ENCODE measurements at regions not wholly inside any gene's neighbourhood (a gene's known extent, or its start where the extent isn't known, plus 50 kb on each side); places are given as distances from the start of the nearest gene placed in this dataset.

DNA sequence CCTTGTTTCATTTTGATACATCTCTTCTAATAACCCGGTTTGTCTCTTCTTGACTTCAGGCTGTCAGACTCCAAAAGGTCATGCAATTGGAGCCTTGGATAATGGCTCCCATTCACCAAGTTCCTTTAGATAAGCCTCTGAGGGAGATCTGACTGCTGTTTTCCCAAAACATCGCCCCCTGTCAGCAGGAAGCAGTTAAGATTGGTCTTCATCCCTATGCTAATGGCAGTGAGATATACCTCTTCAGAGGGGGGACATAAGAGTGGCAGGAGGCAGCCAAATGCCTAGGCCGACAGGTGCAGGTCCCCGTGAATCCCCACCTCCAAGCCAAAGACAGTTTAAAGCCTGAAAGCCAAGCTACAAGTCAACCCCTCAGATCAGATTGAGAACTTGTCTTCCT lies 144.6 kb downstream of the WDR11 start:
- no peak for DNase-seq (ENCODE audit: low read depth)

DNA sequence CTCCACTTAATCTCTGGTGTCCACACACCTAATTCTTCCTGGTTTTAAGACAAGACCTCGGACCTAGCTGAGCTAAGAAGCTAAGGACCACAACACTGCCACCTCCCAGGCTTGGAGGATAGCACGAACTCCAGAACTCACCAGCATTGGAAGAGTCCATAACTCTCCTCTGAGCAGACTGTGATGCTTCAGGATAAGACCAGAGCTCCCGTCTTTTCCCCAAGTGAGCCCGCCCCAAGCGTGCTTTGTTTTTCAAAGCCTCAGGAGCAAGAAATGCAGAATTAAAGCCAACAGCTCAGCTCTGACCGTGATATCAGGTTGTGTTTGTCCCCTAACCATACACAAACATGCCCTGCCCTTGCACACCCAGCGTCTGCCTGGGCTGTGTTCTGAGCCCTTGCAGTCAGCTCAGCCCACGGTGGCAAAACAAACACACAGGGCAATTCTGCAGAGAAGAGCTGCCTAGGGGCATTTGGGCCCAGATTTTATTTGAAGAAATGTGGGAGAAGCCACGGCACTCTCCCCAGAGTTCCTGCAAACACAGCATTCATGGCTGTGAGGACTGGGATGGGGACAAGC lies 145.4 kb downstream of the WDR11 start:
- DNase-seq (ENCODE audit: low read depth) = no peak
- no peak overlapping the region for H3K4me3 ChIP-seq (ENCODE audit: low read length)
- TF ChIP-seq, protein P1, sequence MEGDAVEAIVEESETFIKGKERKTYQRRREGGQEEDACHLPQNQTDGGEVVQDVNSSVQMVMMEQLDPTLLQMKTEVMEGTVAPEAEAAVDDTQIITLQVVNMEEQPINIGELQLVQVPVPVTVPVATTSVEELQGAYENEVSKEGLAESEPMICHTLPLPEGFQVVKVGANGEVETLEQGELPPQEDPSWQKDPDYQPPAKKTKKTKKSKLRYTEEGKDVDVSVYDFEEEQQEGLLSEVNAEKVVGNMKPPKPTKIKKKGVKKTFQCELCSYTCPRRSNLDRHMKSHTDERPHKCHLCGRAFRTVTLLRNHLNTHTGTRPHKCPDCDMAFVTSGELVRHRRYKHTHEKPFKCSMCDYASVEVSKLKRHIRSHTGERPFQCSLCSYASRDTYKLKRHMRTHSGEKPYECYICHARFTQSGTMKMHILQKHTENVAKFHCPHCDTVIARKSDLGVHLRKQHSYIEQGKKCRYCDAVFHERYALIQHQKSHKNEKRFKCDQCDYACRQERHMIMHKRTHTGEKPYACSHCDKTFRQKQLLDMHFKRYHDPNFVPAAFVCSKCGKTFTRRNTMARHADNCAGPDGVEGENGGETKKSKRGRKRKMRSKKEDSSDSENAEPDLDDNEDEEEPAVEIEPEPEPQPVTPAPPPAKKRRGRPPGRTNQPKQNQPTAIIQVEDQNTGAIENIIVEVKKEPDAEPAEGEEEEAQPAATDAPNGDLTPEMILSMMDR (conservative IDR thresholded peaks at IDR 0.05; ENCODE audit: low read length) = no peak

More for the DNA sequence above, 144.6 kb downstream of the WDR11 start:
- TF ChIP-seq, protein P1 (conservative IDR thresholded peaks at IDR 0.05; ENCODE audit: low read length) = no peak
- no peak overlapping the region for H3K4me3 ChIP-seq (ENCODE audit: low read length)

DNA sequence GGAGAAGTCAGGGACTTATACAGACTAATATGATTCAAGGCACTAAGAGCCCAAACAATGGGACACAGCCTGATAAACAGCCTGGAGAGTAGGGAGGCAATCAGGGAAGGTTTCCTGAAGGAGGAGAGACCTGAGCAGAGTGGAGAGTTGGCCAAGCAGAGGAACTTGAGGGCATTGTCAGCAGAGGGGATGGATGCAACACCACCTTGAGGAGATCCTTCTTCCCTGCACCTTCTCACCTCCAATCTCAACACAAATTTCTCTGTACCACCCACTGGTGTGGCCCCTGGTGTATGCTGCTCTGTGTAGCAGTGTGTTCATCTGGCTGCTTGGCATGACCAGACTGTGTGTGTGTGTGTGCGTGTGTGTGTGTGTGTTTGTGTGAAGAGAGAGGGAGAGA lies 146.2 kb downstream of the WDR11 start:
- TF ChIP-seq, protein P1 (conservative IDR thresholded peaks at IDR 0.05; ENCODE audit: low read length) = no peak
- H3K4me3 ChIP-seq (ENCODE audit: low read length) = no peak overlapping the region
- no peak for DNase-seq (ENCODE audit: low read depth)

DNA sequence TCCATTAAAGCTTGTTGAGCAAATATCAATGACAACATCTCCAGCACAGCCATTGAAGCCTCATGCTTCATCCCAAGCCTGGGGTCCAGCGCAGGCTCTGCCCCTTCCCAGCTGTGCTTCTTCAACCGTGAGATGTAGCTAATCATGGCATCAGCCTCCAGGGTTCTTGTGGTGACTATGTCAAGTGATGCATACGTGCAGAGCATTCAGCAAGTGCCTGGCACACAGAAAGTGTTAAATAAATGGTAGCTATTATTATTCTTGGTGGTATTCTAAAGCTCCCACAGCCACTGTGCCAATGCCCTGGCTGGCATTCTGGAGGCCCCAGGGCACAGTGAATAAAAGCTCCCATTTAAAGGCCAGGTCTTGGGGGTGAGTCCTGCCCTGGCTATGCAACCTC lies 146.6 kb downstream of the WDR11 start:
- TF ChIP-seq, protein P1 (conservative IDR thresholded peaks at IDR 0.05; ENCODE audit: low read length) = no peak
- DNase-seq (ENCODE audit: low read depth) = no peak
- no peak overlapping the region for H3K4me3 ChIP-seq (ENCODE audit: low read length)

DNA sequence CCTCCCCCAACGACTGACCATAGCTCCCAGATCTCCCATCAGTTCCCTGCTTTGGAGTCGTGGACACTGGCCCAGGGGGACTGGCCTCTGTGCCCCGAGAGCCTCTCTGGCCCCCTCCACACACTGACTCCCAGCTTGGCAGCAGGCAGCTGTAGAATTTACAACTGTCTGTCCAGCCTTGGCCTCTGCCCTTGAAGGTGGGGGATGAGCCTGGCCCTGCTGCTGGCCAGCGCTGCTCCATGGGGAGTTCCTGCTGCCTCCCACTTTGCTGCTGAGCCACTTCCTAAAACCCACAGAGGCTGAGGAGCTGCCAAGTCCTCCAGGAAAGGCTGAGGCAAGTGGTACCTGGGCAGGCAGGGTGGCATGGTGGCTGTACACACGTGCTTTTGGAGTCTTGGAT lies 147.1 kb downstream of the WDR11 start:
- TF ChIP-seq, protein P1 (conservative IDR thresholded peaks at IDR 0.05; ENCODE audit: low read length) = no peak
- no peak overlapping the region for H3K4me3 ChIP-seq (ENCODE audit: low read length)
- DNase-seq (ENCODE audit: low read depth) = no peak

DNA sequence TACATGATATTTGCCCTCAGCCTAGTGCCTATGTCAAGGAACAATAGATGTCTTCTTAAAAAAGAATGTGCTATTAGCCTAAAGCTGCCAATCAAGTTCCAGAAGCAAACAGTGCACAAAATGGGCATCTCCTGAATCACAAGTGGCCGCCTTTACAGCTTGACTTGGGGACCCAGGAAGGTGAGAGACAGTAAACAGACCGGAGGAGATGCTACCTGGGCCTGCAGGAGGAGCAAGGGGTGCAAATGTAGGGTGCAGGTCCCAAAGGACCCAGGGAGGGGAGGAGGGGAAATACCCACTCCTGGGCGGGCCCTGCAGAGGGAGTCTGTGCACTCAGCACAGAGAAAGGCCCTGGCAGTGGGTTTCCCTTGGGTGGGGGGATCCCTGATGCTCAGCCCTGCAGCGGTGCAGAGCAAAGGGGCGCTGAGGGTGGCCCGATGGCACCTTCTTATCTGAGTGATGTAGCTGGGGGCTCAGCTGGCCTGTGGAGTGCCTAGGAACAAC lies 147.7 kb downstream of the WDR11 start:
- no peak overlapping the region for H3K4me3 ChIP-seq (ENCODE audit: low read length)
- TF ChIP-seq, protein P1 (conservative IDR thresholded peaks at IDR 0.05; ENCODE audit: low read length) = no peak
- no peak for DNase-seq (ENCODE audit: low read depth)

DNA sequence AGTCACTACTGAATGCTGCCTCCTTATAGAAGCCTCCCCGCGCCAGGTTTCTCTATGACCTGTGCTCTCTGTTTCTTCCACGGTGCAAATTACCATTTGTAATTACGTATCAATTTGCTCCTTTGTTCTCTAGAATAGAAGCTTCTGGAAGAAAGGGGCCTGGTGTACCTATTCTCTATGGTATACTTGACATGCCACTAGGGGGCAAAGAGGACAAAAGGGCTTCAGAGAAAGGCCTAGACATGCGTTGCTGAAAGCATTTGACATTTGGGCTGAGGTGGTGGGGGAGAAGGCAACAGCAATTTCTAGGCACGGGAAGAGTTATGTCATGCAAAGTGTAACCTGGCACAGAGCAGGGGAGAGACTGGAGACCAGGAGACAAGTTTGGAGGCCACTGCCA lies 148.7 kb downstream of the WDR11 start:
- TF ChIP-seq, protein P1 (conservative IDR thresholded peaks at IDR 0.05; ENCODE audit: low read length) = no peak
- no peak for DNase-seq (ENCODE audit: low read depth)
- H3K4me3 ChIP-seq (ENCODE audit: low read length) = no peak overlapping the region

Measured in AG10803 (cell line).